PC-3 (cell line): ENCODE measurements at regions not wholly inside any gene's neighbourhood (a gene's known extent, or its start where the extent isn't known, plus 50 kb on each side); places are given as distances from the start of the nearest gene placed in this dataset.

Experiments used
- ATAC-seq: fragments of 200-7000 bp; cut with Tn5 transposase; 2 replicates; pipeline ENCODE4 v1.9.1; 2020; ENCODE audit warnings: mild to moderate bottlenecking, moderate library complexity
- BruUV-seq: library from RNA; stranded (reverse); fragments of 400-500 nt; replicated peaks from 2 replicates; lab custom pipeline; 2021; lab: Mats Ljungman, UMichigan
- CTCF ChIA-PET: fragments of 300-600 bp; sonication (Branson Sonifier 250); formaldehyde crosslinking; loops from one replicate; lab custom pipeline; 2022; ENCODE audit warnings: antibody characterized with exemption; lab: Charles Lee
- POLR2A ChIA-PET: fragments of 300-600 bp; sonication (Branson Sonifier 250); formaldehyde crosslinking; loops from one replicate; lab custom pipeline; 2022; ENCODE audit warnings: antibody characterized with exemption; ENCODE audit not compliant: unreplicated experiment; lab: Charles Lee
- DNase-seq: peaks from one replicate; pipeline ENCODE4 v3.0.0-alpha.2; 2015
- H2AFZ ChIP-seq: fragments of 300-600 bp; sonication (generic); 2 replicates; pipeline ENCODE4 v1.6.0; 2016; ENCODE audit warnings: antibody characterized with exemption, low read length
- H3F3A ChIP-seq: fragments of 300-600 bp; sonication (generic); one replicate; pipeline ENCODE4 v1.6.0; 2017; ENCODE audit warnings: antibody characterized with exemption, low read length, control low read depth, mild to moderate bottlenecking; ENCODE audit not compliant: unreplicated experiment
- H3K27ac ChIP-seq: fragments of 300-600 bp; sonication (generic); 2 replicates; pipeline ENCODE4 v1.5.1; 2016; ENCODE audit warnings: mild to moderate bottlenecking, low read length
- H3K27me3 ChIP-seq: fragments of 300-600 bp; sonication (generic); 2 replicates; pipeline ENCODE4 v1.6.1; 2016; ENCODE audit warnings: low read length, mixed read lengths
- H3K36me3 ChIP-seq: fragments of 300-600 bp; sonication (generic); 2 replicates; pipeline ENCODE4 v1.6.1; 2016; ENCODE audit warnings: low read depth, mixed run types, low read length, mixed read lengths
- H3K4me1 ChIP-seq: fragments of 300-600 bp; sonication (generic); 2 replicates; pipeline ENCODE4 v1.5.1; 2016; ENCODE audit warnings: low read length; ENCODE audit not compliant: insufficient read depth
- H3K4me2 ChIP-seq: fragments of 300-600 bp; sonication (generic); 2 replicates; pipeline ENCODE4 v1.6.0; 2016; ENCODE audit warnings: low read length
- H3K4me3 ChIP-seq: fragments of 300-600 bp; sonication (generic); 2 replicates; pipeline ENCODE4 v1.5.1; 2016; ENCODE audit warnings: mild to moderate bottlenecking, low read length, mixed read lengths
- H3K79me2 ChIP-seq: fragments of 300-600 bp; sonication (generic); 2 replicates; pipeline ENCODE4 v1.6.1; 2017; ENCODE audit warnings: low read length, mixed read lengths
- H3K9ac ChIP-seq: fragments of 300-600 bp; sonication (generic); 2 replicates; pipeline ENCODE4 v1.6.0; 2016; ENCODE audit warnings: mild to moderate bottlenecking, low read length
- H3K9me2 ChIP-seq: fragments of 300-600 bp; sonication (generic); replicated peaks from 2 replicates; pipeline ENCODE4 v1.6.1; 2016; ENCODE audit warnings: mixed run types, low read length, mixed read lengths
- H3K9me3 ChIP-seq: fragments of 300-600 bp; sonication (generic); 2 replicates; pipeline ENCODE4 v1.6.1; 2016; ENCODE audit warnings: low read length, mixed read lengths
- H4K20me1 ChIP-seq: fragments of 300-600 bp; sonication (generic); 2 replicates; pipeline ENCODE4 v1.6.1; 2016; ENCODE audit warnings: low read length, mixed read lengths
- CTCF ChIP-seq: fragments of 300-600 bp; sonication (generic); conservative IDR thresholded peaks from 2 replicates; pipeline ENCODE4 v1.5.1; 2017; ENCODE audit warnings: antibody characterized with exemption, low read depth, mild to moderate bottlenecking, low read length
- EZH2 ChIP-seq: fragments of 300-600 bp; sonication (generic); IDR thresholded peaks from one replicate; pipeline ENCODE4 v1.6.1; 2017; ENCODE audit warnings: antibody characterized with exemption, mild to moderate bottlenecking, low read length; ENCODE audit not compliant: unreplicated experiment
- EZH2phosphoT487 ChIP-seq: fragments of 300-600 bp; sonication (generic); IDR thresholded peaks from 2 replicates; pipeline ENCODE4 v1.6.1; 2018; ENCODE audit warnings: mild to moderate bottlenecking, antibody characterized with exemption, low read length, borderline replicate concordance
- intact Hi-C: fragments of 100-400 bp; cut with micrococcal nuclease; formaldehyde crosslinking; loops from 2 replicates; pipeline ENCODE4 v1.9.0; 2023

- no peak overlapping the region for H3K4me2 ChIP-seq
- intact Hi-C loops: no loop called here
- peaks cover 78% of the 10 kb centered on the region for H3K27me3 ChIP-seq
- no peaks in the 10 kb centered on the region for H4K20me1 ChIP-seq
- ATAC-seq: no peak
- no peaks in the 10 kb centered on the region for H3K36me3 ChIP-seq
- no peak overlapping the region for H3K27ac ChIP-seq
- no peak overlapping the region for H3K4me3 ChIP-seq
- no peaks in the 10 kb centered on the region for H3K4me1 ChIP-seq
- TF ChIP-seq CTCF (no peak), EZH2phosphoT487 (no peak), EZH2 (no peak)
- H2AFZ ChIP-seq: no peak overlapping the region
- no peaks in the 10 kb centered on the region for H3K79me2 ChIP-seq
- CTCF ChIA-PET: no interaction called here
- no TSS peak for BruUV-seq
- H3K9me2 ChIP-seq: no peaks in the 10 kb centered on the region
- no peaks in the 10 kb centered on the region for H3F3A ChIP-seq
- POLR2A ChIA-PET: no interaction called here
- DNase-seq: no peak
- H3K9me3 ChIP-seq: no peaks in the 10 kb centered on the region
- no peak overlapping the region for H3K9ac ChIP-seq
Observed at GRCh38 chr15:77852241-77853007, 219.7 kb upstream of the LINGO1 start.

GRCh38 chr15:77851691-77852090, 219.0 kb upstream of the LINGO1 start:
- H3K9ac ChIP-seq: no peak overlapping the region

More at GRCh38 chr15:77851691-77852090, 219.0 kb upstream of the LINGO1 start:
- peaks cover 84% of the 10 kb centered on the region for H3K27me3 ChIP-seq
- H3K9me3 ChIP-seq: no peaks in the 10 kb centered on the region
- no peaks in the 10 kb centered on the region for H4K20me1 ChIP-seq
- H3F3A ChIP-seq: no peaks in the 10 kb centered on the region
- no peaks in the 10 kb centered on the region for H3K36me3 ChIP-seq
- no peak overlapping the region for H3K4me3 ChIP-seq
- H3K4me2 ChIP-seq: no peak overlapping the region
- DNase-seq (no peak), ATAC-seq (no peak)
- H2AFZ ChIP-seq: no peak overlapping the region
- ChIA-PET POLR2A (no interaction called here), CTCF (no interaction called here)
- BruUV-seq: no TSS peak
- H3K4me1 ChIP-seq: no peaks in the 10 kb centered on the region
- H3K27ac ChIP-seq: no peak overlapping the region
- intact Hi-C loops: no loop called here
- no peaks in the 10 kb centered on the region for H3K9me2 ChIP-seq
- no peaks in the 10 kb centered on the region for H3K79me2 ChIP-seq
- TF ChIP-seq CTCF (no peak), EZH2phosphoT487 (no peak), EZH2 (no peak)
